ENCODE measurements at regions not wholly inside any gene's neighbourhood (a gene's known extent, or its start where the extent isn't known, plus 50 kb on each side); places are given as distances from the start of the nearest gene placed in this dataset.

DNA sequence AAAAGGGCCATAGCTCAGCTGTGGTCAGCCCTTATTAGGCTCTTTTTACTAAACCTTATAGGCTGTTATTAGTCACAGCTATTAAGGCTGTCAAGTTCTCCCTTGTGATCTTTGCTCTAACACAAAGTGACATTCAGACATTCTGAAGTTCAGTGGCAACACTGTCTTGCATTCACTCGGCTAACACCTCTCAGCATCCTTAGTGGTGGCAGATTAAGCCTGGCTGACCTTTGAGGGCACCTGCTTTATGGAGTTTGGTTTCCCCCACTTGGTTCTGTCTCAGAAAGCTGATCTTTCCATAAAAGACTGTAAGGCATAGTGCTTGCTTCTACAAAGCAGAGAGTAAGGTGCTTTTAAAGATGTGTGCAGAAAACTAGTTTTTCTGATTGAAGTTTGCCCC lies 677.4 kb upstream of the TMEM132C start:
- H3K4me3 ChIP-seq (ENCODE audit: insufficient read depth, low read length) = no peak overlapping the region
- DNase-seq (ENCODE audit: insufficient read length, low spot score, missing footprints) = no peak
- no peaks in the 10 kb centered on the region for H3K36me3 ChIP-seq (ENCODE audit: insufficient read depth, low read length)
- no peaks in the 10 kb centered on the region for H3K9me3 ChIP-seq (ENCODE audit: low read depth, low read length)
- TF ChIP-seq, protein P1, sequence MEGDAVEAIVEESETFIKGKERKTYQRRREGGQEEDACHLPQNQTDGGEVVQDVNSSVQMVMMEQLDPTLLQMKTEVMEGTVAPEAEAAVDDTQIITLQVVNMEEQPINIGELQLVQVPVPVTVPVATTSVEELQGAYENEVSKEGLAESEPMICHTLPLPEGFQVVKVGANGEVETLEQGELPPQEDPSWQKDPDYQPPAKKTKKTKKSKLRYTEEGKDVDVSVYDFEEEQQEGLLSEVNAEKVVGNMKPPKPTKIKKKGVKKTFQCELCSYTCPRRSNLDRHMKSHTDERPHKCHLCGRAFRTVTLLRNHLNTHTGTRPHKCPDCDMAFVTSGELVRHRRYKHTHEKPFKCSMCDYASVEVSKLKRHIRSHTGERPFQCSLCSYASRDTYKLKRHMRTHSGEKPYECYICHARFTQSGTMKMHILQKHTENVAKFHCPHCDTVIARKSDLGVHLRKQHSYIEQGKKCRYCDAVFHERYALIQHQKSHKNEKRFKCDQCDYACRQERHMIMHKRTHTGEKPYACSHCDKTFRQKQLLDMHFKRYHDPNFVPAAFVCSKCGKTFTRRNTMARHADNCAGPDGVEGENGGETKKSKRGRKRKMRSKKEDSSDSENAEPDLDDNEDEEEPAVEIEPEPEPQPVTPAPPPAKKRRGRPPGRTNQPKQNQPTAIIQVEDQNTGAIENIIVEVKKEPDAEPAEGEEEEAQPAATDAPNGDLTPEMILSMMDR (IDR thresholded peaks at IDR 0.05; ENCODE audit: extremely low read depth, low read depth, low read length) = no peak
- no peak overlapping the region for H3K27ac ChIP-seq (ENCODE audit: low read depth, low read length)
- no peak overlapping the region for H2AFZ ChIP-seq (ENCODE audit: low read length)
- no peak overlapping the region for H3K4me2 ChIP-seq (ENCODE audit: insufficient read depth, low read length)
- no peaks in the 10 kb centered on the region for H3K27me3 ChIP-seq (ENCODE audit: insufficient read depth, low read length)
- no peaks in the 10 kb centered on the region for H4K20me1 ChIP-seq (ENCODE audit: insufficient read depth, low read length)
- no peaks in the 10 kb centered on the region for H3K79me2 ChIP-seq (ENCODE audit: insufficient read depth, low read length)
- peaks cover 15% of the 10 kb centered on the region for H3K4me1 ChIP-seq (ENCODE audit: insufficient read depth, low read length)

DNA sequence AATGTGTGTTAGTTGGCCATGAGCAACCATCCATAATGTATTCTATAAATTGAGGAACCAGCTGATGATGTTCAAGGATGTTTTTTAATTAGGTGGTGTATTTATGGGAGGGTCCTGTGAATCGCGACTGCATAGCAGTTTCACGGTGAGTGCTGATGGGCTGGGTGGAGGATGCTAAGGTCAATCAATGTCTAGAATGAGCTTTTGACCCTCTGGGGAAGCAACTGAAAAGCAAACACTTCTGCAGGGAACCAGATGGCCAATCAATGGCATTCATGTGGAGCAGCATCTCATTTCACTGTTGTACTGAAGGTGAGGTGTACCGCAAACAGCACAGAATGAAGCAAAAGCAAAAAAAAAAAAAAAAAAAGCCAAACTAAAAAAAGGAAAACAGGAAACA lies 676.1 kb upstream of the TMEM132C start:
- no peaks in the 10 kb centered on the region for H4K20me1 ChIP-seq (ENCODE audit: insufficient read depth, low read length)
- TF ChIP-seq, protein P1 (IDR thresholded peaks at IDR 0.05; ENCODE audit: extremely low read depth, low read depth, low read length) = no peak
- H3K79me2 ChIP-seq (ENCODE audit: insufficient read depth, low read length) = no peaks in the 10 kb centered on the region
- peaks cover 15% of the 10 kb centered on the region for H3K4me1 ChIP-seq (ENCODE audit: insufficient read depth, low read length)
- H3K27me3 ChIP-seq (ENCODE audit: insufficient read depth, low read length) = no peaks in the 10 kb centered on the region
- no peaks in the 10 kb centered on the region for H3K9me3 ChIP-seq (ENCODE audit: low read depth, low read length)
- no peak for DNase-seq (ENCODE audit: insufficient read length, low spot score, missing footprints)
- no peak overlapping the region for H2AFZ ChIP-seq (ENCODE audit: low read length)
- H3K4me3 ChIP-seq (ENCODE audit: insufficient read depth, low read length) = no peak overlapping the region
- no peak overlapping the region for H3K27ac ChIP-seq (ENCODE audit: low read depth, low read length)
- H3K4me2 ChIP-seq (ENCODE audit: insufficient read depth, low read length) = no peak overlapping the region
- H3K36me3 ChIP-seq (ENCODE audit: insufficient read depth, low read length) = no peaks in the 10 kb centered on the region

DNA sequence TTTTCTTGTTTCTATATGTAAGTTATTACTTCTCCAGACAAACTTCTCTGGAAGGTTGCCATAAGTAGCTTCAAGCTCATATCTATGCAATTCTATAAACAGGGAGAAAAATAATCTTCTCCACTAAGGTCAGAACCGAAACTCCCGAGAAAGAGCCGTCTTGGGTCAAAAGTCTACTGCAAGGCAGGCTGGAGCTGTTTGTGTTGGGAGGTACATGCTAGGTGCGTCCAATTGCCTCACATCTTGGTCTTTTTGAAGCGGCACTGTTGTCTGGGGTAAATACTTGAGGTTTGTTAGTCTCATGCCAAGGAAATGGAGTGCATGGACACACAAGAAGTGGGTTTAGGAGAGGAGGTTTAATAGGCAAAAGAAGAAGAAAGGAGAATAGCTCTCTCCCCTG lies 674.7 kb upstream of the TMEM132C start:
- TF ChIP-seq, protein P1 (IDR thresholded peaks at IDR 0.05; ENCODE audit: extremely low read depth, low read depth, low read length) = no peak

DNA sequence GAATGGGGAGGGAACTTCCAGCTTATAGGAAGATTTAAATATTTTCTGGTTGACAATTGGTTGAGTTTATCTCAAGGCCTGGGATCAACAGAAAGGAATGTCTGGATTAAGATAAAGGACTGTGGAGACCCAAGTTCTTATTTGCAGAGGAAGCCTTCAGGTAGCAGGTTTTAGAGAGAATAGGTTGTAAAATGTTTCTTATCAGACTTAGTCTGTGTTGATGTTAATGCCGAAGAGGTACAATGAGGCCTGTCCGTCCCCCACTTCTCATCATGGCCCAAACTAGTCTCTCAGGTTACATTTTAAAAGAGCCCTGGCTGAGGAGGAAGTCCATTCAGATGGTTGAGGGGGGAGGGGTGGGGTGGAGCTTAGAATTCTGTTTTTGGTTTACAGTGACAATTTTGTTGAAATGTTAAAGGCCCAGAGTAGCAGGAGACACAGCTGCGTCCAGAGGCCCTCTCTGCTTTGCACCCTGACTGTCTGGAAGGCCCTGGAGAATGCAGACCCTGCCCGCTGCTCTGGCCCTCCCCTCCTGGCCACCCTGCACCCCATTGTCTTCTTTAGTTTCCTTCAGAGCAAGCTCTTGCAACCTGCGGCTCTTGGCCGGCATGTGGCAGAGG lies 672.5 kb upstream of the TMEM132C start:
- H3K4me2 ChIP-seq (ENCODE audit: insufficient read depth, low read length) = no peak overlapping the region
- H2AFZ ChIP-seq (ENCODE audit: low read length) = no peak overlapping the region
- H3K9me3 ChIP-seq (ENCODE audit: low read depth, low read length) = no peaks in the 10 kb centered on the region
- TF ChIP-seq, protein P1 (IDR thresholded peaks at IDR 0.05; ENCODE audit: extremely low read depth, low read depth, low read length) = no peak
- no peak overlapping the region for H3K27ac ChIP-seq (ENCODE audit: low read depth, low read length)
- H3K36me3 ChIP-seq (ENCODE audit: insufficient read depth, low read length) = no peaks in the 10 kb centered on the region
- DNase-seq (ENCODE audit: insufficient read length, low spot score, missing footprints) = no peak
- no peak overlapping the region for H3K4me3 ChIP-seq (ENCODE audit: insufficient read depth, low read length)
- H3K79me2 ChIP-seq (ENCODE audit: insufficient read depth, low read length) = no peaks in the 10 kb centered on the region
- H4K20me1 ChIP-seq (ENCODE audit: insufficient read depth, low read length) = no peaks in the 10 kb centered on the region
- H3K27me3 ChIP-seq (ENCODE audit: insufficient read depth, low read length) = no peaks in the 10 kb centered on the region
- H3K4me1 ChIP-seq (ENCODE audit: insufficient read depth, low read length) = no peaks in the 10 kb centered on the region

More for the DNA sequence above, 674.7 kb upstream of the TMEM132C start:
- Histone ChIP-seq H4K20me1 (ENCODE audit: insufficient read depth, low read length) (no peaks in the 10 kb centered on the region), H3K9me3 (ENCODE audit: low read depth, low read length) (no peaks in the 10 kb centered on the region), H3K27me3 (ENCODE audit: insufficient read depth, low read length) (no peaks in the 10 kb centered on the region), H3K27ac (ENCODE audit: low read depth, low read length) (no peak overlapping the region), H3K79me2 (ENCODE audit: insufficient read depth, low read length) (no peaks in the 10 kb centered on the region), H3K36me3 (ENCODE audit: insufficient read depth, low read length) (no peaks in the 10 kb centered on the region), H3K4me3 (ENCODE audit: insufficient read depth, low read length) (no peak overlapping the region), H3K4me1 (ENCODE audit: insufficient read depth, low read length) (peaks cover 15% of the 10 kb centered on the region), H3K4me2 (ENCODE audit: insufficient read depth, low read length) (no peak overlapping the region), H2AFZ (ENCODE audit: low read length) (no peak overlapping the region)
- DNase-seq (ENCODE audit: insufficient read length, low spot score, missing footprints) = no peak
